ENCODE measurements at regions not wholly inside any gene's neighbourhood (a gene's known extent, or its start where the extent isn't known, plus 50 kb on each side); places are given as distances from the start of the nearest gene placed in this dataset.

- TF ChIP-seq CTCF (conservative IDR thresholded peaks at IDR 0.05; ENCODE audit: low read depth, low read length): no peak
- TF ChIP-seq POLR2A (IDR thresholded peaks at IDR 0.05; ENCODE audit: low read depth, low read length): no peak
- TF ChIP-seq USF2 (IDR thresholded peaks at IDR 0.05; ENCODE audit: low read depth, low read length): no peak
- TF ChIP-seq RFX5 (IDR thresholded peaks at IDR 0.05; ENCODE audit: low read depth, low read length): no peak
- TF ChIP-seq SMC3 (IDR thresholded peaks at IDR 0.05; ENCODE audit: low read depth, low read length): no peak
- TF ChIP-seq MXI1 (IDR thresholded peaks at IDR 0.05; ENCODE audit: borderline replicate concordance, low read depth, low read length): no peak
Measured at GRCh38 chr16:6732166-6732565, 600.5 kb upstream of the RBFOX1 start.
